ENCODE measurements at regions not wholly inside any gene's neighbourhood (a gene's known extent, or its start where the extent isn't known, plus 50 kb on each side); places are given as distances from the start of the nearest gene placed in this dataset.
"Not testable (repeated sequence)": the region's sequence is repeated elsewhere in the genome, so short reads cannot be mapped to it uniquely, and the experiment has no call there.

- no peak for DNase-seq
- H3K27me3 Mint-ChIP-seq (ENCODE audit: unreplicated experiment): no peaks in the 10 kb centered on the region
- CTCF ChIA-PET: no interaction called here
- no peaks in the 10 kb centered on the region for H3K9me3 Mint-ChIP-seq (ENCODE audit: low read depth, unreplicated experiment)
- no peaks in the 10 kb centered on the region for H3K36me3 Mint-ChIP-seq (ENCODE audit: insufficient read depth, unreplicated experiment)
- intact Hi-C loops (cut with micrococcal nuclease; ENCODE audit: unreplicated experiment): no loop called here
- BruUV-seq (replicated peaks): no TSS peak
- no peak overlapping the region for H3K4me3 Mint-ChIP-seq (ENCODE audit: low read depth, unreplicated experiment)
- no peaks in the 10 kb centered on the region for H3K4me1 Mint-ChIP-seq (ENCODE audit: low read depth, unreplicated experiment)
- H3K27ac Mint-ChIP-seq (ENCODE audit: unreplicated experiment): no peak overlapping the region
- TF ChIP-seq CTCF (IDR thresholded peaks at IDR 0.05; ENCODE audit: unreplicated experiment): no peak
These were observed 166.3 kb upstream of the NYAP2 start for GRCh38 chr2:225233234-225233633.

- Mint-ChIP-seq H3K9me3 (ENCODE audit: low read depth, unreplicated experiment) (no peaks in the 10 kb centered on the region), H3K4me3 (ENCODE audit: low read depth, unreplicated experiment) (no peak overlapping the region), H3K27ac (ENCODE audit: unreplicated experiment) (no peak overlapping the region), H3K36me3 (ENCODE audit: insufficient read depth, unreplicated experiment) (no peaks in the 10 kb centered on the region), H3K4me1 (ENCODE audit: low read depth, unreplicated experiment) (no peaks in the 10 kb centered on the region), H3K27me3 (ENCODE audit: unreplicated experiment) (no peaks in the 10 kb centered on the region)
- intact Hi-C loops (cut with micrococcal nuclease; ENCODE audit: unreplicated experiment): no loop called here
- no TSS peak for BruUV-seq (replicated peaks)
- no peak for DNase-seq
- CTCF ChIA-PET: no interaction called here
- no peak for TF ChIP-seq CTCF (IDR thresholded peaks at IDR 0.05; ENCODE audit: unreplicated experiment)
These were observed 167.6 kb upstream of the NYAP2 start for GRCh38 chr2:225231900-225232299.

GRCh38 chr2:225229346-225229745 lies 170.2 kb upstream of the NYAP2 start:
- H3K4me3 Mint-ChIP-seq (ENCODE audit: low read depth, unreplicated experiment); H3K9me3 Mint-ChIP-seq (ENCODE audit: low read depth, unreplicated experiment); intact Hi-C loops (cut with micrococcal nuclease; ENCODE audit: unreplicated experiment); BruUV-seq (replicated peaks); H3K27ac Mint-ChIP-seq (ENCODE audit: unreplicated experiment); DNase-seq; H3K36me3 Mint-ChIP-seq (ENCODE audit: insufficient read depth, unreplicated experiment); H3K4me1 Mint-ChIP-seq (ENCODE audit: low read depth, unreplicated experiment); H3K27me3 Mint-ChIP-seq (ENCODE audit: unreplicated experiment): not testable (repeated sequence)
- CTCF ChIA-PET: interaction anchor here (0.7 kb wide), 1 partner anchor 247 kb away, joined by 3 read pairs; no protein-coding TSS in a partner anchor

- intact Hi-C loops (cut with micrococcal nuclease; ENCODE audit: unreplicated experiment): no loop called here
- H3K36me3 Mint-ChIP-seq (ENCODE audit: insufficient read depth, unreplicated experiment): no peaks in the 10 kb centered on the region
- no peaks in the 10 kb centered on the region for H3K27me3 Mint-ChIP-seq (ENCODE audit: unreplicated experiment)
- BruUV-seq (replicated peaks): no TSS peak
- H3K9me3 Mint-ChIP-seq (ENCODE audit: low read depth, unreplicated experiment): peaks cover 2% of the 10 kb centered on the region
- TF ChIP-seq CTCF (IDR thresholded peaks at IDR 0.05; ENCODE audit: unreplicated experiment): no peak
- no peaks in the 10 kb centered on the region for H3K4me1 Mint-ChIP-seq (ENCODE audit: low read depth, unreplicated experiment)
- no peak for DNase-seq
- no peak overlapping the region for H3K27ac Mint-ChIP-seq (ENCODE audit: unreplicated experiment)
- CTCF ChIA-PET: no interaction called here
- H3K4me3 Mint-ChIP-seq (ENCODE audit: low read depth, unreplicated experiment): no peak overlapping the region
These were observed 173.1 kb upstream of the NYAP2 start for GRCh38 chr2:225226441-225226840.

- H3K4me1 Mint-ChIP-seq (ENCODE audit: low read depth, unreplicated experiment): no peaks in the 10 kb centered on the region
- no peaks in the 10 kb centered on the region for H3K36me3 Mint-ChIP-seq (ENCODE audit: insufficient read depth, unreplicated experiment)
- no peaks in the 10 kb centered on the region for H3K27me3 Mint-ChIP-seq (ENCODE audit: unreplicated experiment)
- H3K27ac Mint-ChIP-seq (ENCODE audit: unreplicated experiment): no peak overlapping the region
- TF ChIP-seq CTCF (IDR thresholded peaks at IDR 0.05; ENCODE audit: unreplicated experiment): no peak
- no TSS peak for BruUV-seq (replicated peaks)
- no peak for DNase-seq
- intact Hi-C loops (cut with micrococcal nuclease; ENCODE audit: unreplicated experiment): no loop called here
- H3K9me3 Mint-ChIP-seq (ENCODE audit: low read depth, unreplicated experiment): peaks cover 2% of the 10 kb centered on the region
- CTCF ChIA-PET: no interaction called here
- no peak overlapping the region for H3K4me3 Mint-ChIP-seq (ENCODE audit: low read depth, unreplicated experiment)
These were observed 176.2 kb upstream of the NYAP2 start for GRCh38 chr2:225223301-225223700.
